MM.1S (cell line): ENCODE measurements at regions not wholly inside any gene's neighbourhood (a gene's known extent, or its start where the extent isn't known, plus 50 kb on each side); places are given as distances from the start of the nearest gene placed in this dataset.

Source experiments
- DNase-seq: peaks from one replicate; pipeline ENCODE4 v3.0.0-alpha.2; 2015
- H2AFZ ChIP-seq: fragments of 300-600 bp; sonication (generic); 2 replicates; pipeline ENCODE4 v1.6.0; 2016; ENCODE audit warnings: antibody characterized with exemption, low read length
- H3F3A ChIP-seq: fragments of 300-600 bp; sonication (generic); 2 replicates; pipeline ENCODE4 v1.6.1; 2016; ENCODE audit warnings: mild to moderate bottlenecking, antibody characterized with exemption, low read length, moderate library complexity, mixed read lengths; ENCODE audit not compliant: insufficient read depth
- H3K27ac ChIP-seq: fragments of 300-600 bp; sonication (generic); 2 replicates; pipeline ENCODE4 v1.5.1; 2016; ENCODE audit warnings: mild to moderate bottlenecking, low read length
- H3K27me3 ChIP-seq: fragments of 300-600 bp; sonication (generic); replicated peaks from 2 replicates; pipeline ENCODE4 v1.6.0; 2016; ENCODE audit warnings: low read length; ENCODE audit not compliant: insufficient read depth
- H3K36me3 ChIP-seq: fragments of 300-600 bp; sonication (generic); replicated peaks from 2 replicates; pipeline ENCODE4 v1.6.1; 2016; ENCODE audit warnings: mild to moderate bottlenecking, low read length, mixed read lengths; ENCODE audit not compliant: insufficient read depth
- H3K4me1 ChIP-seq: fragments of 300-600 bp; sonication (generic); 2 replicates; pipeline ENCODE4 v1.6.1; 2016; ENCODE audit warnings: low read length, mixed read lengths
- H3K4me2 ChIP-seq: fragments of 300-600 bp; sonication (generic); 2 replicates; pipeline ENCODE4 v1.6.0; 2016; ENCODE audit warnings: low read depth, low read length
- H3K4me3 ChIP-seq: fragments of 300-600 bp; sonication (generic); 2 replicates; pipeline ENCODE4 v1.5.1; 2016; ENCODE audit warnings: low read length, mixed read lengths
- H3K79me2 ChIP-seq: fragments of 300-600 bp; sonication (generic); 2 replicates; pipeline ENCODE4 v1.6.1; 2016; ENCODE audit warnings: mixed run types, low read length, mixed read lengths
- H3K9ac ChIP-seq: fragments of 300-600 bp; sonication (generic); 2 replicates; pipeline ENCODE4 v1.6.1; 2016; ENCODE audit warnings: low read length, mixed read lengths
- H3K9me2 ChIP-seq: fragments of 300-600 bp; sonication (generic); replicated peaks from 2 replicates; pipeline ENCODE4 v1.6.1; 2016; ENCODE audit warnings: mild to moderate bottlenecking, low read length, mixed read lengths; ENCODE audit not compliant: insufficient read depth
- H3K9me3 ChIP-seq: fragments of 300-600 bp; sonication (generic); replicated peaks from 2 replicates; pipeline ENCODE4 v1.6.1; 2016; ENCODE audit warnings: mild to moderate bottlenecking, low read length, mixed read lengths; ENCODE audit not compliant: insufficient read depth
- H4K20me1 ChIP-seq: fragments of 300-600 bp; sonication (generic); 2 replicates; pipeline ENCODE4 v1.6.1; 2016; ENCODE audit warnings: mild to moderate bottlenecking, low read length, moderate library complexity, mixed read lengths; ENCODE audit not compliant: insufficient read depth
- CTCF ChIP-seq: fragments of 300-600 bp; sonication (generic); IDR thresholded peaks from 2 replicates; pipeline ENCODE4 v1.5.1; 2016; ENCODE audit warnings: antibody characterized with exemption, low read length, mixed read lengths
- EZH2 ChIP-seq: fragments of 300-600 bp; sonication (generic); optimal IDR thresholded peaks from 2 replicates; pipeline ENCODE3; 2017; ENCODE audit warnings: low read depth, mild to moderate bottlenecking, antibody characterized with exemption, low read length, mixed read lengths
- EZH2phosphoT487 ChIP-seq: fragments of 300-600 bp; sonication (generic); IDR thresholded peaks from 2 replicates; pipeline ENCODE4 v1.6.1; 2018; ENCODE audit warnings: antibody characterized with exemption, low read length

DNA sequence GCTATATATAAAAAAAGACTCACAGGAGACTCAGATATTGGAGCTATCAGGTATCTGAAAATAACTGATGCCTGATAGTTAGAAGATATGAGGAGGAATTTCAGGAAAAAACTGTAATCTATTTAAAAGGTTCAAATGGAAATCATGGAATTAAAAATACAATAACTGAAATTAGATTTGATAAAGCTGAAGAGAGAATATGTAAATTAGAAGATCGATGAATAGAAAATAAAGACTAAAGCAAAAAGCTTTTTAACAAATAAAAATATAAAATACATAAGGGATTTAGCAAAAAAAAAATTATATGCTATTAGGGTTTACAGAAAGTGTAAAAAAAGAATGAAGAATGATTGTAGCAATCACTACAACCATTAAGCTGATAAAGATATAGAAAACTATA lies 679.8 kb upstream of the LMCD1 start:
- no peaks in the 10 kb centered on the region for H3K36me3 ChIP-seq
- H3K9me3 ChIP-seq = no peaks in the 10 kb centered on the region
- H2AFZ ChIP-seq = no peak overlapping the region
- TF ChIP-seq EZH2 = no peak
- TF ChIP-seq EZH2phosphoT487 = no peak
- TF ChIP-seq CTCF = no peak
- H3F3A ChIP-seq = no peaks in the 10 kb centered on the region
- H4K20me1 ChIP-seq = no peaks in the 10 kb centered on the region
- no peaks in the 10 kb centered on the region for H3K79me2 ChIP-seq
- no peak for DNase-seq
- H3K4me1 ChIP-seq = no peaks in the 10 kb centered on the region
- no peak overlapping the region for H3K9ac ChIP-seq
- no peak overlapping the region for H3K4me2 ChIP-seq
- no peaks in the 10 kb centered on the region for H3K27me3 ChIP-seq
- no peaks in the 10 kb centered on the region for H3K9me2 ChIP-seq
- H3K4me3 ChIP-seq = no peak overlapping the region
- no peak overlapping the region for H3K27ac ChIP-seq

DNA sequence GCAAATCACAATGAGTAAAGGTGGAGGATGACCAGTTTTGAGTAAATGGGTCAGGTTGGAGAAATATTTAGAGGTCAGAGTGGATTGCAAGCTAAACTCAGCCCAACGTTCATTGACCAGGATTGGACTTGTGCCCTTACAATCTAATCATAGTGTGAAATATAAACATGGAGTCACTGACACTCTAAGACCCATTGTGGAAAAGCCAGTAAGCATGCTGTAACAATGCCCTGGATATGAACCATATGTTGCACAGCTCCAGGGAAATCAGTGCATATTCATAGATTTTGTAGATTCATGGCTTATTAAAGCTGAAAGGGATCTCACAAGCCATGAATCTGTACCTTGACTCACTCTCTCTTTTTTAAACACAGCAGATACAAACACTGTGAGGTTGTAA lies 660.2 kb upstream of the LMCD1 start:
- Histone ChIP-seq H3K27ac (no peak overlapping the region), H3K9ac (no peak overlapping the region), H3K9me2 (no peaks in the 10 kb centered on the region), H3K79me2 (no peaks in the 10 kb centered on the region), H3K36me3 (no peaks in the 10 kb centered on the region), H3F3A (no peaks in the 10 kb centered on the region), H3K9me3 (no peaks in the 10 kb centered on the region), H3K4me3 (no peak overlapping the region), H3K4me1 (no peaks in the 10 kb centered on the region), H3K27me3 (no peaks in the 10 kb centered on the region), H2AFZ (no peak overlapping the region), H3K4me2 (no peak overlapping the region), H4K20me1 (no peaks in the 10 kb centered on the region)
- TF ChIP-seq EZH2 = no peak
- no peak for TF ChIP-seq CTCF
- no peak for DNase-seq

- Histone ChIP-seq H3K27me3 (no peaks in the 10 kb centered on the region), H3K9me3 (no peaks in the 10 kb centered on the region), H3K9ac (no peak overlapping the region), H3K4me1 (no peaks in the 10 kb centered on the region), H3K79me2 (no peaks in the 10 kb centered on the region), H3K4me3 (no peak overlapping the region), H3K36me3 (no peaks in the 10 kb centered on the region), H3K27ac (no peak overlapping the region), H3K4me2 (no peak overlapping the region), H4K20me1 (no peaks in the 10 kb centered on the region), H3F3A (no peaks in the 10 kb centered on the region), H3K9me2 (no peaks in the 10 kb centered on the region), H2AFZ (no peak overlapping the region)
- DNase-seq = no peak
- TF ChIP-seq EZH2 (no peak), EZH2phosphoT487 (no peak), CTCF (no peak)
Observed at GRCh38 chr3:7843441-7843840, 658.2 kb upstream of the LMCD1 start.

GRCh38 chr3:7847021-7847420 lies 654.6 kb upstream of the LMCD1 start:
- no peaks in the 10 kb centered on the region for H3K36me3 ChIP-seq
- no peaks in the 10 kb centered on the region for H3K27me3 ChIP-seq
- H4K20me1 ChIP-seq = no peaks in the 10 kb centered on the region
- no peak overlapping the region for H3K9ac ChIP-seq
- no peaks in the 10 kb centered on the region for H3K9me2 ChIP-seq
- TF ChIP-seq CTCF (no peak), EZH2 (no peak)
- H3K9me3 ChIP-seq = no peaks in the 10 kb centered on the region
- no peak overlapping the region for H3K4me3 ChIP-seq
- H3K27ac ChIP-seq = no peak overlapping the region
- no peak overlapping the region for H2AFZ ChIP-seq
- no peaks in the 10 kb centered on the region for H3F3A ChIP-seq
- no peaks in the 10 kb centered on the region for H3K79me2 ChIP-seq
- H3K4me2 ChIP-seq = no peak overlapping the region
- no peak for DNase-seq
- no peaks in the 10 kb centered on the region for H3K4me1 ChIP-seq
